SK-N-SH (cell line): ENCODE measurements at regions not wholly inside any gene's neighbourhood (a gene's known extent, or its start where the extent isn't known, plus 50 kb on each side); places are given as distances from the start of the nearest gene placed in this dataset.

ENCODE experiments used
- CTCF ChIP-seq: fragments of 200-600 bp; sonication (generic); IDR thresholded peaks from 2 replicates; pipeline ENCODE4 v1.6.1; 2017; ENCODE audit warnings: antibody characterized with exemption, mild to moderate bottlenecking, moderate library complexity
- NFIC ChIP-seq: IDR thresholded peaks from 2 replicates; pipeline ENCODE4 v1.4.0; 2012; ENCODE audit warnings: borderline replicate concordance
- REST ChIP-seq: IDR thresholded peaks from 2 replicates; pipeline ENCODE4 v1.6.1; 2012; ENCODE audit warnings: mild to moderate bottlenecking, low read depth, low read length, moderate library complexity
- TEAD4 ChIP-seq: IDR thresholded peaks from 2 replicates; pipeline ENCODE4 v1.4.0; 2012; ENCODE audit warnings: mild to moderate bottlenecking, borderline replicate concordance; ENCODE audit not compliant: insufficient read depth
- USF2 ChIP-seq: fragments of 150-350 bp; IDR thresholded peaks from 2 replicates; pipeline ENCODE4 v1.6.1; 2017; ENCODE audit warnings: antibody characterized with exemption, low read length, low read depth, borderline replicate concordance
- YY1 ChIP-seq: IDR thresholded peaks from 2 replicates; pipeline ENCODE4 v1.4.0; 2012; ENCODE audit warnings: low read depth, mild to moderate bottlenecking

GRCh38 chr18:55768255-55768654 is 180.3 kb upstream of the TCF4 start:
- TF ChIP-seq CTCF = no peak
- no peak for TF ChIP-seq NFIC
- TF ChIP-seq YY1 = no peak
- no peak for TF ChIP-seq TEAD4
- TF ChIP-seq REST = no peak
- no peak for TF ChIP-seq USF2
